ENCODE measurements at regions not wholly inside any gene's neighbourhood (a gene's known extent, or its start where the extent isn't known, plus 50 kb on each side); places are given as distances from the start of the nearest gene placed in this dataset.
A peak's percentile ranks its signal among the peaks of the same experiment; 100 is the strongest.

GRCh38 chr1:93746021-93746812 lies 64.6 kb upstream of the BCAR3 start:
- Histone ChIP-seq H3K4me1 (no peaks in the 10 kb centered on the region), H3K36me3 (replicated peaks) (no peaks in the 10 kb centered on the region), H3K27me3 (ENCODE audit: low read depth) (no peaks in the 10 kb centered on the region), H3K4me3 (no peak overlapping the region), H3K9me3 (no peaks in the 10 kb centered on the region)
- no peak for DNase-seq (ENCODE audit: low spot score in 2 of 2)
- in situ Hi-C loops (cut with MboI; ENCODE audit: low sequenced_read_pairs), result no loop called here

- no peak for DNase-seq (ENCODE audit: low spot score in 2 of 2)
- H3K4me3 ChIP-seq, result no peak overlapping the region
- H3K36me3 ChIP-seq (replicated peaks), result no peaks in the 10 kb centered on the region
- no peaks in the 10 kb centered on the region for H3K9me3 ChIP-seq
- H3K27me3 ChIP-seq (ENCODE audit: low read depth), result no peaks in the 10 kb centered on the region
- in situ Hi-C loops (cut with MboI; ENCODE audit: low sequenced_read_pairs), result no loop called here
- no peaks in the 10 kb centered on the region for H3K4me1 ChIP-seq
Measured at GRCh38 chr1:93744299-93744988, 62.8 kb upstream of the BCAR3 start.

- in situ Hi-C loops (cut with MboI; ENCODE audit: low sequenced_read_pairs), result no loop called here
- no peaks in the 10 kb centered on the region for H3K27me3 ChIP-seq (ENCODE audit: low read depth)
- no peak for DNase-seq (ENCODE audit: low spot score in 2 of 2)
- peaks cover 6% of the 10 kb centered on the region for H3K4me1 ChIP-seq
- no peaks in the 10 kb centered on the region for H3K9me3 ChIP-seq
- no peaks in the 10 kb centered on the region for H3K36me3 ChIP-seq (replicated peaks)
- no peak overlapping the region for H3K4me3 ChIP-seq
Measured at GRCh38 chr1:93743465-93743864, 61.8 kb upstream of the BCAR3 start.

- Histone ChIP-seq H3K9me3 (no peaks in the 10 kb centered on the region), H3K27me3 (ENCODE audit: low read depth) (no peaks in the 10 kb centered on the region), H3K4me1 (peaks cover 6% of the 10 kb centered on the region), H3K4me3 (no peak overlapping the region), H3K36me3 (replicated peaks) (no peaks in the 10 kb centered on the region)
- in situ Hi-C loops (cut with MboI; ENCODE audit: low sequenced_read_pairs), result no loop called here
- no peak for DNase-seq (ENCODE audit: low spot score in 2 of 2)
Measured at GRCh38 chr1:93740601-93741031, 59.0 kb upstream of the BCAR3 start.

GRCh38 chr1:93740157-93740556 lies 58.5 kb upstream of the BCAR3 start:
- Histone ChIP-seq H3K36me3 (replicated peaks) (no peaks in the 10 kb centered on the region), H3K9me3 (no peaks in the 10 kb centered on the region), H3K4me3 (no peak overlapping the region), H3K27me3 (ENCODE audit: low read depth) (no peaks in the 10 kb centered on the region), H3K4me1 (peaks cover 6% of the 10 kb centered on the region)
- in situ Hi-C loops (cut with MboI; ENCODE audit: low sequenced_read_pairs), result no loop called here
- DNase-seq (ENCODE audit: low spot score in 2 of 2), result no peak

- Histone ChIP-seq H3K27me3 (ENCODE audit: low read depth) (no peaks in the 10 kb centered on the region), H3K4me1 (peaks cover 6% of the 10 kb centered on the region), H3K9me3 (no peaks in the 10 kb centered on the region), H3K36me3 (replicated peaks) (no peaks in the 10 kb centered on the region), H3K4me3 (no peak overlapping the region)
- in situ Hi-C loops (cut with MboI; ENCODE audit: low sequenced_read_pairs), result no loop called here
- peak; percentile 40 to 53 for DNase-seq (ENCODE audit: low spot score in 2 of 2)
Measured at GRCh38 chr1:93739472-93739871, 57.8 kb upstream of the BCAR3 start.

- peaks cover 6% of the 10 kb centered on the region for H3K4me1 ChIP-seq
- in situ Hi-C loops (cut with MboI; ENCODE audit: low sequenced_read_pairs), result no loop called here
- no peaks in the 10 kb centered on the region for H3K9me3 ChIP-seq
- H3K4me3 ChIP-seq, result no peak overlapping the region
- H3K27me3 ChIP-seq (ENCODE audit: low read depth), result no peaks in the 10 kb centered on the region
- no peak for DNase-seq (ENCODE audit: low spot score in 2 of 2)
- no peaks in the 10 kb centered on the region for H3K36me3 ChIP-seq (replicated peaks)
Measured at GRCh38 chr1:93738926-93739325, 57.3 kb upstream of the BCAR3 start.

- no peaks in the 10 kb centered on the region for H3K27me3 ChIP-seq (ENCODE audit: low read depth)
- no peak overlapping the region for H3K4me3 ChIP-seq
- in situ Hi-C loops (cut with MboI; ENCODE audit: low sequenced_read_pairs), result no loop called here
- H3K4me1 ChIP-seq, result peaks cover 6% of the 10 kb centered on the region
- DNase-seq (ENCODE audit: low spot score in 2 of 2), result no peak
- no peaks in the 10 kb centered on the region for H3K36me3 ChIP-seq (replicated peaks)
- no peaks in the 10 kb centered on the region for H3K9me3 ChIP-seq
Measured at GRCh38 chr1:93738075-93738622, 56.5 kb upstream of the BCAR3 start.

- Histone ChIP-seq H3K27me3 (ENCODE audit: low read depth) (no peaks in the 10 kb centered on the region), H3K4me3 (no peak overlapping the region), H3K36me3 (replicated peaks) (no peaks in the 10 kb centered on the region), H3K4me1 (peaks cover 6% of the 10 kb centered on the region), H3K9me3 (no peaks in the 10 kb centered on the region)
- DNase-seq (ENCODE audit: low spot score in 2 of 2), result no peak
- in situ Hi-C loops (cut with MboI; ENCODE audit: low sequenced_read_pairs), result no loop called here
Measured at GRCh38 chr1:93735722-93736121, 54.1 kb upstream of the BCAR3 start.

- Histone ChIP-seq H3K4me1 (peaks cover 6% of the 10 kb centered on the region), H3K4me3 (no peak overlapping the region), H3K9me3 (no peaks in the 10 kb centered on the region), H3K27me3 (ENCODE audit: low read depth) (no peaks in the 10 kb centered on the region), H3K36me3 (replicated peaks) (no peaks in the 10 kb centered on the region)
- no peak for DNase-seq (ENCODE audit: low spot score in 2 of 2)
- in situ Hi-C loops (cut with MboI; ENCODE audit: low sequenced_read_pairs), result no loop called here
Measured at GRCh38 chr1:93734999-93735398, 53.4 kb upstream of the BCAR3 start.

- H3K4me1 ChIP-seq, result no peaks in the 10 kb centered on the region
- DNase-seq (ENCODE audit: low spot score in 2 of 2), result no peak
- H3K9me3 ChIP-seq, result no peaks in the 10 kb centered on the region
- H3K36me3 ChIP-seq (replicated peaks), result no peaks in the 10 kb centered on the region
- H3K4me3 ChIP-seq, result no peak overlapping the region
- no peaks in the 10 kb centered on the region for H3K27me3 ChIP-seq (ENCODE audit: low read depth)
- in situ Hi-C loops (cut with MboI; ENCODE audit: low sequenced_read_pairs), result no loop called here
Measured at GRCh38 chr1:93733340-93733739, 51.7 kb upstream of the BCAR3 start.

- H3K36me3 ChIP-seq (replicated peaks), result no peaks in the 10 kb centered on the region
- H3K9me3 ChIP-seq, result no peaks in the 10 kb centered on the region
- H3K27me3 ChIP-seq (ENCODE audit: low read depth), result no peaks in the 10 kb centered on the region
- no peak overlapping the region for H3K4me3 ChIP-seq
- DNase-seq (ENCODE audit: low spot score in 2 of 2), result no peak
- in situ Hi-C loops (cut with MboI; ENCODE audit: low sequenced_read_pairs), result no loop called here
- 0 out of 2 replicates have a peak, but pooled peaks cover under 1% of the 10 kb centered on the region for H3K4me1 ChIP-seq
Measured at GRCh38 chr1:93732514-93732913, 50.9 kb upstream of the BCAR3 start.

All from HAP-1 (cell line).